ENCODE measurements at regions not wholly inside any gene's neighbourhood (a gene's known extent, or its start where the extent isn't known, plus 50 kb on each side); places are given as distances from the start of the nearest gene placed in this dataset.

GRCh38 chr17:77709594-77709993 is 248.9 kb upstream of the TNRC6C start:
- Histone ChIP-seq H3K4me3 (no peak overlapping the region), H3K4me1 (replicated peaks; ENCODE audit: insufficient read depth) (no peaks in the 10 kb centered on the region), H3K27ac (no peak overlapping the region), H3K27me3 (ENCODE audit: insufficient read depth, low read depth) (peaks cover 55% of the 10 kb centered on the region), H4K20me1 (ENCODE audit: insufficient read depth) (no peaks in the 10 kb centered on the region), H3K4me2 (no peak overlapping the region), H3K9me3 (ENCODE audit: insufficient read depth, low read depth) (no peaks in the 10 kb centered on the region), H2AFZ (no peak overlapping the region), H3K36me3 (ENCODE audit: low read depth) (no peaks in the 10 kb centered on the region), H3F3A (ENCODE audit: insufficient read depth, low read depth) (no peaks in the 10 kb centered on the region), H3K79me2 (ENCODE audit: low read depth) (no peaks in the 10 kb centered on the region), H3K9me2 (ENCODE audit: insufficient read depth) (no peaks in the 10 kb centered on the region)
- DNase-seq, result no peak
- ChIA-PET POLR2A (ENCODE audit: unreplicated experiment) (interaction anchor here (0.6 kb wide), 2 partner anchors 181 to 540 kb away, joined by 3 to 7 read pairs; no protein-coding TSS in a partner anchor), CTCF (no interaction called here)
- intact Hi-C loops (cut with micrococcal nuclease; ENCODE audit: unreplicated experiment), result no loop called here
- no TSS peak for BruUV-seq (replicated peaks)
- TF ChIP-seq CTCF (conservative IDR thresholded peaks at IDR 0.05), result no peak
- TF ChIP-seq EZH2 (IDR thresholded peaks at IDR 0.05; ENCODE audit: low read depth), result no peak

GRCh38 chr17:77712578-77712977 is 245.9 kb upstream of the TNRC6C start:
- Histone ChIP-seq H4K20me1 (ENCODE audit: insufficient read depth) (no peaks in the 10 kb centered on the region), H3K4me3 (no peak overlapping the region), H3K36me3 (ENCODE audit: low read depth) (no peaks in the 10 kb centered on the region), H3K79me2 (ENCODE audit: low read depth) (no peaks in the 10 kb centered on the region), H3K27me3 (ENCODE audit: insufficient read depth, low read depth) (peaks cover 46% of the 10 kb centered on the region), H3K27ac (no peak overlapping the region), H3K9me2 (ENCODE audit: insufficient read depth) (no peaks in the 10 kb centered on the region), H2AFZ (no peak overlapping the region), H3K4me1 (replicated peaks; ENCODE audit: insufficient read depth) (no peaks in the 10 kb centered on the region), H3K9me3 (ENCODE audit: insufficient read depth, low read depth) (no peaks in the 10 kb centered on the region), H3F3A (ENCODE audit: insufficient read depth, low read depth) (no peaks in the 10 kb centered on the region), H3K4me2 (no peak overlapping the region)
- no peak for DNase-seq
- no peak for TF ChIP-seq CTCF (conservative IDR thresholded peaks at IDR 0.05)
- no peak for TF ChIP-seq EZH2 (IDR thresholded peaks at IDR 0.05; ENCODE audit: low read depth)
- POLR2A ChIA-PET (ENCODE audit: unreplicated experiment), result no interaction called here
- no TSS peak for BruUV-seq (replicated peaks)
- intact Hi-C loops (cut with micrococcal nuclease; ENCODE audit: unreplicated experiment), result no loop called here
- CTCF ChIA-PET, result no interaction called here

GRCh38 chr17:77716289-77716926 is 242.1 kb upstream of the TNRC6C start:
- POLR2A ChIA-PET (ENCODE audit: unreplicated experiment), result no interaction called here
- intact Hi-C loops (cut with micrococcal nuclease; ENCODE audit: unreplicated experiment), result no loop called here

More at GRCh38 chr17:77716289-77716926, 242.1 kb upstream of the TNRC6C start:
- Histone ChIP-seq H4K20me1 (ENCODE audit: insufficient read depth) (no peaks in the 10 kb centered on the region), H3K4me3 (no peak overlapping the region), H3K9me2 (ENCODE audit: insufficient read depth) (no peaks in the 10 kb centered on the region), H2AFZ (no peak overlapping the region), H3K27ac (no peak overlapping the region), H3K36me3 (ENCODE audit: low read depth) (no peaks in the 10 kb centered on the region), H3K27me3 (ENCODE audit: insufficient read depth, low read depth) (peaks cover 17% of the 10 kb centered on the region), H3K4me2 (no peak overlapping the region), H3F3A (ENCODE audit: insufficient read depth, low read depth) (no peaks in the 10 kb centered on the region), H3K4me1 (replicated peaks; ENCODE audit: insufficient read depth) (no peaks in the 10 kb centered on the region), H3K9me3 (ENCODE audit: insufficient read depth, low read depth) (no peaks in the 10 kb centered on the region), H3K79me2 (ENCODE audit: low read depth) (no peaks in the 10 kb centered on the region)
- no TSS peak for BruUV-seq (replicated peaks)
- no peak for TF ChIP-seq EZH2 (IDR thresholded peaks at IDR 0.05; ENCODE audit: low read depth)
- TF ChIP-seq CTCF (conservative IDR thresholded peaks at IDR 0.05), result no peak
- DNase-seq, result no peak
- CTCF ChIA-PET, result no interaction called here
